ENCODE measurements at regions not wholly inside any gene's neighbourhood (a gene's known extent, or its start where the extent isn't known, plus 50 kb on each side); places are given as distances from the start of the nearest gene placed in this dataset.

- POLR2A ChIA-PET: no interaction called here
- Histone ChIP-seq H3K27ac (ENCODE audit: control insufficient read depth, insufficient read depth) (no peak overlapping the region), H3K36me3 (ENCODE audit: control insufficient read depth in 2 of 2, insufficient read depth in 2 of 2, low read length in 1 of 2) (no peaks in the 10 kb centered on the region), H3K4me2 (ENCODE audit: control insufficient read depth, insufficient read depth) (no peak overlapping the region), H2AFZ (ENCODE audit: control insufficient read depth, low read depth, low read length) (no peak overlapping the region), H3K4me3 (no peak overlapping the region), H4K20me1 (ENCODE audit: control insufficient read depth, insufficient read depth) (no peaks in the 10 kb centered on the region), H3K4me1 (ENCODE audit: control insufficient read depth, insufficient read depth, low read length) (no peaks in the 10 kb centered on the region), H3K27me3 (replicated peaks in 1 of 2; ENCODE audit: control insufficient read depth in 2 of 2, insufficient read depth in 2 of 2, low read length in 1 of 2) (no peaks in the 10 kb centered on the region), H3K9ac (ENCODE audit: control insufficient read depth, insufficient read depth, low read length) (no peak overlapping the region), H3K79me2 (ENCODE audit: control insufficient read depth, insufficient read depth, low read length) (no peaks in the 10 kb centered on the region), H3K9me3 (replicated peaks; ENCODE audit: control insufficient read depth, insufficient read depth, low read length) (no peaks in the 10 kb centered on the region)
- no peak for DNase-seq (ENCODE audit: low read depth, low spot score)
- ATAC-seq: no peak
- SMC1A ChIA-PET (ENCODE audit: uncharacterized antibody, unreplicated experiment): interaction anchor here (0.9 kb wide), 1 partner anchor 13 kb away, joined by 3 read pairs; no protein-coding TSS in a partner anchor
- BruUV-seq (replicated peaks): no TSS peak
- FAIRE-seq: no peak
- WGBS (ENCODE audit: insufficient coverage, insufficient replicate concordance, low lambda C conversion rate, missing lambda C conversion rate): 0% methylated on average over 2 of the region's 2 CpGs
- RAD21 ChIA-PET (ENCODE audit: unreplicated experiment): no interaction called here
- in situ Hi-C loops (cut with MboI) (no loop called here), intact Hi-C loops (cut with micrococcal nuclease; ENCODE audit: unreplicated experiment) (no loop called here)
- TF ChIP-seq ZNF24 (IDR thresholded peaks at IDR 0.05) (no peak), BRCA1 (IDR thresholded peaks at IDR 0.05; ENCODE audit: low read depth, low read length) (no peak), KLF5 (IDR thresholded peaks at IDR 0.05; ENCODE audit: partially characterized antibody) (no peak), EZH2 (IDR thresholded peaks at IDR 0.05; ENCODE audit: borderline replicate concordance, control insufficient read depth, low read depth, low read length) (no peak), IKZF1 (conservative IDR thresholded peaks at IDR 0.05) (no peak), POLR2AphosphoS2 (IDR thresholded peaks at IDR 0.05; ENCODE audit: low read depth, low read length) (no peak), SPI1 (IDR thresholded peaks at IDR 0.05; ENCODE audit: borderline replicate concordance, insufficient read depth, low read depth, low read length) (no peak), TCF7 (IDR thresholded peaks at IDR 0.05; ENCODE audit: borderline replicate concordance) (no peak), KAT2A (conservative IDR thresholded peaks at IDR 0.05; ENCODE audit: control insufficient read depth, low read depth, low read length) (no peak)
- TF ChIP-seq, protein P1, sequence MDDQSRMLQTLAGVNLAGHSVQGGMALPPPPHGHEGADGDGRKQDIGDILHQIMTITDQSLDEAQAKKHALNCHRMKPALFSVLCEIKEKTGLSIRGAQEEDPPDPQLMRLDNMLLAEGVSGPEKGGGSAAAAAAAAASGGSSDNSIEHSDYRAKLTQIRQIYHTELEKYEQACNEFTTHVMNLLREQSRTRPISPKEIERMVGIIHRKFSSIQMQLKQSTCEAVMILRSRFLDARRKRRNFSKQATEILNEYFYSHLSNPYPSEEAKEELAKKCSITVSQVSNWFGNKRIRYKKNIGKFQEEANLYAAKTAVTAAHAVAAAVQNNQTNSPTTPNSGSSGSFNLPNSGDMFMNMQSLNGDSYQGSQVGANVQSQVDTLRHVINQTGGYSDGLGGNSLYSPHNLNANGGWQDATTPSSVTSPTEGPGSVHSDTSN (IDR thresholded peaks at IDR 0.05; ENCODE audit: insufficient replicate concordance, low read depth, low read length): no peak
- CTCF ChIA-PET: interaction anchor here (0.9 kb wide), 1 partner anchor 8 kb away, joined by 3 read pairs; no protein-coding TSS in a partner anchor
These were observed 190.8 kb upstream of the SLC8A1 start for GRCh38 chr2:40642726-40643125.

Measured in GM12878 (cell line).